Tibial nerve (tissue), 3 donors: ENCODE measurements at regions not wholly inside any gene's neighbourhood (a gene's known extent, or its start where the extent isn't known, plus 50 kb on each side); places are given as distances from the start of the nearest gene placed in this dataset.

Experiments used
- POLR2A ChIP-seq, 2 donors: fragments of 450-650 bp; IDR thresholded peaks; one replicate each; pipeline ENCODE4 v1.6.1; 2017; ENCODE audit warnings: antibody characterized with exemption in 2 of 2, mild to moderate bottlenecking in 2 of 2, moderate library complexity in 2 of 2
- TF ChIP-seq, protein P1 (sequence below), 5 experiments: fragments of 200-600 bp in 3 of 5; fragments of 450-650 bp in 2 of 5; sonication (generic) in 3 of 5; IDR thresholded peaks; one replicate each; pipeline ENCODE4 v1.5.1; 2016 to 2019; ENCODE audit warnings: antibody characterized with exemption in 5 of 5, mild to moderate bottlenecking in 3 of 5, moderate library complexity in 2 of 5

DNA sequence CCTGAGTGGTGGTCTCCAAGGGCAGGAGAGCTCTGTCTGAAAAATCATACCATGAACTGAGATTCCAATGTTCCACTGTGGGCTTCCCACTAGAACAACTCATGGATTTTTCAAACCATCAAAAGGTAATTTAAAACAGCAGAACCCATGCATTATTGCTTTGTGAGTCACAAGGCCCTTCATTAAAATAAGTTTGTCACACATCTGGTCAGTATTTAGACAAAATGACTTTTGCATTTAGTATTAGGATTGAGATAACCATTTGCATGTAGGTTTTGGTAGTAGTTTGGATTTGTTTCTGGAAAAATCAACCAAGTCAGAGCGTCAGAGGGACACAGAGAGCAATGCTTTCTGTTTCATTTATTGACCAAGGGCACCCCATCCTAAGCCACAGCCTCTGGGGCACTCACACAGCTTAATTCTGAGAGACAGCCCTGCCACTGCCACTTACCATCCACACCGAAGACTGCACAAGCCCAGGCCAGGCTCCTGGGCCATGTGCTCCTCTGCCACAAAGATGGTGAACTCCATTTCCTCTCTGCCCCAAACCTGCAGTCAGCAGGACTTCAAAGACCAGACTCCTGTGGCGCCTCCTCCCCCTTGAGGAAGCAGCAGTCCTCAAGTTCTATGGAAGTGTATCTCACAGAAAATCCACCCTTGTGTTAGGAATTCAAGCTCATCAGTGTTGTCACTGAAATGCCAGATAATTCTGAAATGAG lies 132.6 kb upstream of the DUSP10 start:
- no peak for TF ChIP-seq POLR2A (IDR thresholded peaks at IDR 0.05)
- TF ChIP-seq, protein P1, sequence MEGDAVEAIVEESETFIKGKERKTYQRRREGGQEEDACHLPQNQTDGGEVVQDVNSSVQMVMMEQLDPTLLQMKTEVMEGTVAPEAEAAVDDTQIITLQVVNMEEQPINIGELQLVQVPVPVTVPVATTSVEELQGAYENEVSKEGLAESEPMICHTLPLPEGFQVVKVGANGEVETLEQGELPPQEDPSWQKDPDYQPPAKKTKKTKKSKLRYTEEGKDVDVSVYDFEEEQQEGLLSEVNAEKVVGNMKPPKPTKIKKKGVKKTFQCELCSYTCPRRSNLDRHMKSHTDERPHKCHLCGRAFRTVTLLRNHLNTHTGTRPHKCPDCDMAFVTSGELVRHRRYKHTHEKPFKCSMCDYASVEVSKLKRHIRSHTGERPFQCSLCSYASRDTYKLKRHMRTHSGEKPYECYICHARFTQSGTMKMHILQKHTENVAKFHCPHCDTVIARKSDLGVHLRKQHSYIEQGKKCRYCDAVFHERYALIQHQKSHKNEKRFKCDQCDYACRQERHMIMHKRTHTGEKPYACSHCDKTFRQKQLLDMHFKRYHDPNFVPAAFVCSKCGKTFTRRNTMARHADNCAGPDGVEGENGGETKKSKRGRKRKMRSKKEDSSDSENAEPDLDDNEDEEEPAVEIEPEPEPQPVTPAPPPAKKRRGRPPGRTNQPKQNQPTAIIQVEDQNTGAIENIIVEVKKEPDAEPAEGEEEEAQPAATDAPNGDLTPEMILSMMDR (IDR thresholded peaks at IDR 0.05) = no peak
